CD4-positive, CD25-positive, alpha-beta regulatory T cell (primary cell): ENCODE measurements at regions not wholly inside any gene's neighbourhood (a gene's known extent, or its start where the extent isn't known, plus 50 kb on each side); places are given as distances from the start of the nearest gene placed in this dataset.

Experiments used
- ATAC-seq, 2 donors: fragments of 150-1000 bp; cut with Tn5 transposase; one replicate each; pipeline ENCODE4 v1.10.0; 2021; ENCODE audit warnings: low read depth in 2 of 2, moderate number of reproducible peaks in 2 of 2, moderate library complexity in 1 of 2
- DNase-seq, 3 donors: peaks; one replicate each; pipeline versions ENCODE4 v3.0.0 to v3.0.0-alpha.2; 2012 to 2022; ENCODE audit warnings: mixed read lengths in 1 of 3
- H3K27ac ChIP-seq: one replicate; pipeline ENCODE4 v1.7.0; 2013; ENCODE audit warnings: mild to moderate bottlenecking, low read length; ENCODE audit not compliant: insufficient read depth, poor library complexity, severe bottlenecking
- H3K27me3 ChIP-seq: one replicate; pipeline ENCODE4 v1.7.0; 2013; ENCODE audit warnings: low read length; ENCODE audit not compliant: control insufficient read depth, insufficient read depth
- H3K36me3 ChIP-seq: one replicate; pipeline ENCODE4 v1.7.0; 2013; ENCODE audit warnings: mild to moderate bottlenecking, low read length, moderate library complexity; ENCODE audit not compliant: control insufficient read depth, insufficient read depth
- H3K4me1 ChIP-seq: 2 replicates; pipeline ENCODE4 v1.7.0; 2013; ENCODE audit warnings: mild to moderate bottlenecking, low read length; ENCODE audit not compliant: insufficient read depth, control insufficient read depth, poor library complexity, severe bottlenecking
- H3K4me3 ChIP-seq: one replicate; pipeline ENCODE4 v1.7.0; 2013; ENCODE audit warnings: low read depth, mild to moderate bottlenecking, low read length, moderate library complexity
- H3K9me3 ChIP-seq, 2 experiments: 1 replicate in 1 of 2; 2 replicates in 1 of 2; pipeline ENCODE4 v1.7.0; 2013; ENCODE audit warnings: low read length in 2 of 2, mild to moderate bottlenecking in 1 of 2, moderate library complexity in 1 of 2; ENCODE audit not compliant: control insufficient read depth in 2 of 2
- H3K27ac Mint-ChIP-seq, 3 donors: one replicate each; pipeline ENCODE4 v1.8.0; 2020 to 2022; ENCODE audit warnings: mild to moderate bottlenecking in 3 of 3, mixed read lengths in 3 of 3, moderate library complexity in 2 of 3
- H3K27me3 Mint-ChIP-seq: one replicate; pipeline ENCODE4 v1.8.0; 2022; ENCODE audit warnings: mild to moderate bottlenecking, mixed read lengths
- H3K36me3 Mint-ChIP-seq: one replicate; pipeline ENCODE4 v1.8.0; 2020; ENCODE audit warnings: mixed read lengths
- H3K4me1 Mint-ChIP-seq, 4 donors: one replicate each; pipeline ENCODE4 v1.8.0; 2020 to 2022; ENCODE audit warnings: mixed read lengths in 4 of 4, mild to moderate bottlenecking in 1 of 4
- H3K4me3 Mint-ChIP-seq, 4 donors: one replicate each; pipeline ENCODE4 v1.8.0; 2020 to 2022; ENCODE audit warnings: mild to moderate bottlenecking in 4 of 4, mixed read lengths in 4 of 4, moderate library complexity in 3 of 4
- H3K9me3 Mint-ChIP-seq, 7 donors: one replicate each; pipeline ENCODE4 v1.8.0; 2020 to 2022; ENCODE audit warnings: mixed read lengths in 7 of 7, mild to moderate bottlenecking in 3 of 7, moderate library complexity in 2 of 7

DNA sequence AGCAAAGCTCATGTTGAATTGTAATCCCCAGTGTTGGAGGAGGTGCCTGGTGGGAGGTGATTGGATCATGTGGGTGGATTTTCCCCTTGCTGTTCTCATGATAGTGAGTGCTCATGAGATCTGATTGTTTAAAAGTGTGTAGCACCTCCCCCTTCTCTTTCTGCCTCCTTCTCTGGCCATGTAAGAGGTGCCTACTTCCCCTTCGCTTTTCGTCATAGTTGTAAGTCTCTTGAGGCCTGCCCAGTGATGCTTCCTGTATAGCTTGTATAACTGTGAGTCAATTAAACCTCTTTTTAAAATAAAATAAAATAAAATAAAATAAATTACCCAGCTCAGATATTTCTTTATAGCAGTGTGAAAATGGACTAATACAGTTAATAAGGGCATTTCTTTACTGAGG, 1025.7 kb downstream of the PLA2G4A start:
- H3K36me3 Mint-ChIP-seq, result no peaks in the 10 kb centered on the region
- Histone ChIP-seq H3K27me3 (no peaks in the 10 kb centered on the region), H3K36me3 (no peaks in the 10 kb centered on the region), H3K9me3 (no peaks in the 10 kb centered on the region), H3K27ac (no peak overlapping the region), H3K4me3 (no peak overlapping the region), H3K4me1 (no peaks in the 10 kb centered on the region)
- H3K4me1 Mint-ChIP-seq, result no peaks in the 10 kb centered on the region
- no peak overlapping the region for H3K4me3 Mint-ChIP-seq
- DNase-seq, result no peak
- no peak overlapping the region for H3K27ac Mint-ChIP-seq
- peaks cover 0 to 18% (median 5%) of the 10 kb centered on the region in 7 donors for H3K9me3 Mint-ChIP-seq
- no peak for ATAC-seq
- no peaks in the 10 kb centered on the region for H3K27me3 Mint-ChIP-seq

DNA sequence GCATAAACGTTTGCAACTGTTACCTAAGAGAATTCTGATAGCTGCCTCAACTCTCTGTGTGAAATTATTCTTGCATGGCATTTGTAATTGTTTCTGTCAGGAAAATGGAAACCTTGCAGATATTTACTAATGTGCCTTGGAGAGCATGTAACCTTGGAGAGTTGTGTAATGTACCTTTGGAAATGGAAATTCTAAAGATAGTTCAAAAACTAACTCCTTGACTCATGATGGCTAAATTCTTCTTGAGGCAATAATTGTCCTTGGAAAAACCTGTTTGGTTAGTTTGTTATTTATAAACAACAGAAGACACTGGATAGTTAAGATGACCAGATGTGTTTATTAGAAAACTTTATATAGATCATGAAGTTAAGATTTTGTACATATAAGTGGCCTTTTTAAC, 1033.8 kb downstream of the PLA2G4A start:
- DNase-seq (no peak), ATAC-seq (no peak)
- Histone ChIP-seq H3K36me3 (no peaks in the 10 kb centered on the region), H3K27ac (no peak overlapping the region), H3K9me3 (no peaks in the 10 kb centered on the region), H3K4me3 (no peak overlapping the region), H3K4me1 (no peaks in the 10 kb centered on the region), H3K27me3 (no peaks in the 10 kb centered on the region)
- no peaks in the 10 kb centered on the region for H3K4me1 Mint-ChIP-seq
- H3K27me3 Mint-ChIP-seq, result no peaks in the 10 kb centered on the region
- H3K36me3 Mint-ChIP-seq, result no peaks in the 10 kb centered on the region
- H3K4me3 Mint-ChIP-seq, result no peak overlapping the region
- H3K27ac Mint-ChIP-seq, result no peak overlapping the region
- peaks cover 0 to 16% (median 4%) of the 10 kb centered on the region in 7 donors for H3K9me3 Mint-ChIP-seq

DNA sequence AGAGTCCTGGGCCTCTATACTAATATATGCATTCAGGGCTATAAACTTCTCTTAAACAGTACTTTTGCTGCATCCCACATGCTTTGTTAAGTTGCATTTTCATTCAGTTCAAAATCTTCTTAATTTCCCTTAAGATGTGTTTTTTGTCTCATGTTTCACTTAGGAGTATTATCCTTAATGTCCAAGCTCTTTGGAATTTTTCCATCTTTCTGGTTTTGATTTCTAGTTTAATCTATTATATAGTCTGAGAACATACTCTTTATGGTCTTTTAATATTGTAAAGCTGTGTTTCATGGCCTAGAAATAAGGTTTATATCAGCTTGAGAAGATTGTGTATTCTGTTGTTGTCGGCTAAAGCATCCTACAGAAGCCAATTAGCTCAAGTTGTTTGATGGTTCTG, 1041.8 kb downstream of the PLA2G4A start:
- H3K36me3 ChIP-seq, result no peaks in the 10 kb centered on the region
- Mint-ChIP-seq H3K4me3 (no peak overlapping the region), H3K4me1 (no peaks in the 10 kb centered on the region), H3K27me3 (no peaks in the 10 kb centered on the region), H3K36me3 (no peaks in the 10 kb centered on the region), H3K27ac (no peak overlapping the region), H3K9me3 (peaks cover 0 to 10% (median 1%) of the 10 kb centered on the region in 7 donors)
- no peaks in the 10 kb centered on the region for H3K4me1 ChIP-seq
- no peak for DNase-seq
- H3K27me3 ChIP-seq, result no peaks in the 10 kb centered on the region
- no peak for ATAC-seq
- H3K4me3 ChIP-seq, result no peak overlapping the region
- H3K27ac ChIP-seq, result no peak overlapping the region
- peaks cover 0 to 7% of the 10 kb centered on the region in 2 experiments for H3K9me3 ChIP-seq

DNA sequence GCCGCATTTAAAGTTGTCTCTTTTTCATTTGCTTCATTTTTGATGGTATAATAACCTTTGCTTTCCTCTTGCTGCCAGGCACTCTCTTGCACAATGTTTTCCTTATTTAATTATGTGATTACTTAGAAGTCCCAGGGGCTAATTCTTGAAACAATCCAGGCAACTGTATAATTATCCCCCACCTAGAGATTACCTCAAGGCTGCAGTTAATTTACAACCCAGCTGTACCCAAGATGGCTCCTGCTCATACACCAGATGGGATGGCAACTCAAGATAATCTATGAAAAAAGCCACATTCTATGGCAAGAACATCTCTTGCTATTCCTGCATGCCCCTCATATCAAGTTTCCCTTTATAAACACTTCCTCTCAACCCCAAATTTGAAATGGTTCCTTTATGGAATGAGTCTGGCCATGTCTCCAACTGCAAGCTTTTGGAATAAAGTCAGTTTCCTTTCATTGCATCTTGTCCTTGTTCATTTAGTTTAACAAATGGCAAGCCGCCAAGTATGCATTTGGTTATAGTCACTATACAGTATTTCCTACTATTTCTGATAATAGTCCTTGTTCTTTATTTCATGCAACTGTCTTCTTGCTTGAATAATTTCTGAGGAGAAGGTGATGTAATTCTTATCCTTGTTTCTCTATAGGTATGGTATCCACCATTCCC, 1042.6 kb downstream of the PLA2G4A start:
- no peaks in the 10 kb centered on the region for H3K36me3 Mint-ChIP-seq
- H3K27me3 Mint-ChIP-seq, result no peaks in the 10 kb centered on the region
- no peaks in the 10 kb centered on the region for H3K4me1 Mint-ChIP-seq
- DNase-seq, result no peak
- Histone ChIP-seq H3K9me3 (peaks cover 0 to 9% of the 10 kb centered on the region in 2 experiments), H3K36me3 (no peaks in the 10 kb centered on the region), H3K4me1 (no peaks in the 10 kb centered on the region), H3K27ac (no peak overlapping the region), H3K27me3 (no peaks in the 10 kb centered on the region), H3K4me3 (no peak overlapping the region)
- H3K27ac Mint-ChIP-seq, result no peak overlapping the region
- H3K4me3 Mint-ChIP-seq, result no peak overlapping the region
- no peak for ATAC-seq
- peaks cover 0 to 10% (median 1%) of the 10 kb centered on the region in 7 donors for H3K9me3 Mint-ChIP-seq

DNA sequence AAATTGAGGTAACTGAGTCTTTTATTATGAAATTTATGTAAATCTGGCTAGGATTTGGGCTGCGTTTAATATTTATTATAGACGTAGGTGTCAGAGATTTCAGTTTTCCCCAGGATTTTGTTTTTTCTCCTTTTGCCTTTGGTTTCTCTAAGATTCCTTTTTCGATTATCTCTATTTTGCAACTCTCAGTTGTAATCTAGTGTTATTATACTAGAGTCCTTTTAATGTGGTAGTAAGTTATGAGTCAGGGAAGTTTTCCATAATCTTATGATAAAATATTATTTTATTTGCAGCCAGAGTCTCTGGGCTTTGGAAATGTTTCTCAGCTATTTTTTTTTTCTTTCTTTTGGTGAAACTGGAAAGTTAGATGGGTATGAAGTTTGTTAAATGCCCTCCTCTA, 1043.8 kb downstream of the PLA2G4A start:
- Histone ChIP-seq H3K4me3 (no peak overlapping the region), H3K27me3 (no peaks in the 10 kb centered on the region), H3K27ac (no peak overlapping the region), H3K36me3 (no peaks in the 10 kb centered on the region), H3K4me1 (no peaks in the 10 kb centered on the region), H3K9me3 (peaks cover 0 to 9% of the 10 kb centered on the region in 2 experiments)
- Mint-ChIP-seq H3K36me3 (no peaks in the 10 kb centered on the region), H3K4me3 (no peak overlapping the region), H3K9me3 (peaks cover 0 to 12% (median 3%) of the 10 kb centered on the region in 7 donors), H3K27ac (no peak overlapping the region), H3K27me3 (no peaks in the 10 kb centered on the region), H3K4me1 (no peaks in the 10 kb centered on the region)
- ATAC-seq (no peak), DNase-seq (no peak)

DNA sequence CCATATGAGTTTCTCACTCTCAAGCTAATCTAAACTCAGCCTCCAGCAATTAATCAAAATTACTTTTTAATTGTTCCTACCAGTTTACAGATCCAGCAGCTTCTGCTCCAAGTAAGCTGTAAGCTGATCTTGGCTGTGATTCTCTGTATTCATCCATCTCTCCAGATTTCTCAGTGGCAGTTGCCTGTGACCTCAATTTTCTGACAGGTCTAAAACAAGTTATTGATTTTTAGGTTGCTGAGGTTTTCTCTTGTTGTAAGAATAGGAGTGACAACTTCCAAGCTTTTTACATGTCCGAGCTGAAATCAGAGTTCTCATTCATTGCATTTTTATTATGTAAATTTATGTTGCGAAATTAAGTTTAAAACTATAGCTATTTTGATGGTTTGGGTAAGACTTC, 1044.4 kb downstream of the PLA2G4A start:
- no peaks in the 10 kb centered on the region for H3K36me3 Mint-ChIP-seq
- H3K27ac Mint-ChIP-seq, result no peak overlapping the region
- H3K27me3 Mint-ChIP-seq, result no peaks in the 10 kb centered on the region
- ATAC-seq (no peak), DNase-seq (no peak)
- no peaks in the 10 kb centered on the region for H3K4me1 Mint-ChIP-seq
- H3K36me3 ChIP-seq, result no peaks in the 10 kb centered on the region
- H3K9me3 Mint-ChIP-seq, result peaks cover 0 to 12% (median 3%) of the 10 kb centered on the region in 7 donors
- H3K4me3 Mint-ChIP-seq, result no peak overlapping the region
- H3K9me3 ChIP-seq, result peaks cover 0 to 9% of the 10 kb centered on the region in 2 experiments
- no peak overlapping the region for H3K4me3 ChIP-seq
- no peaks in the 10 kb centered on the region for H3K4me1 ChIP-seq
- no peak overlapping the region for H3K27ac ChIP-seq
- no peaks in the 10 kb centered on the region for H3K27me3 ChIP-seq

DNA sequence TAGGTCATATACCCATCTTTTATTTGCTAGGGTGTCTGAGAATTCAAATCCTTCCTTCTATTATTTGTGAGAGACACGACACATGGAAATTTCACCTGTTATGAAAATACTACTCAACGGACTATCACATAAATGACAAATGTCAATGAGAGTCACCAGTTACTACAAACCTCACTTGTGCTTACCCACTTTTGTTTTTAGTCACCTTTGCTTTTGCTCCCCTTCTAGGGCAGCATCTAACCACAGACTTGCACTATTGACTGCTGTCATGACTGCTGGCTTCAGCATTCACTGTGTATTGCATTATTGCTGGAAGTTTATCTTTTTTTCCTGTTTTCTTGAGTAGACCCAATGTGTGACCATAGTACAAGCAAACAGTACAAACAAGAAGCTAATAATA, 1048.0 kb downstream of the PLA2G4A start:
- Histone ChIP-seq H3K36me3 (no peaks in the 10 kb centered on the region), H3K9me3 (peaks cover 0 to 9% of the 10 kb centered on the region in 2 experiments), H3K27ac (no peak overlapping the region), H3K27me3 (no peaks in the 10 kb centered on the region), H3K4me3 (no peak overlapping the region), H3K4me1 (no peaks in the 10 kb centered on the region)
- H3K4me1 Mint-ChIP-seq, result no peaks in the 10 kb centered on the region
- no peak overlapping the region for H3K27ac Mint-ChIP-seq
- peaks cover 0 to 8% (median 2%) of the 10 kb centered on the region in 7 donors for H3K9me3 Mint-ChIP-seq
- DNase-seq, result no peak
- no peak for ATAC-seq
- H3K36me3 Mint-ChIP-seq, result no peaks in the 10 kb centered on the region
- no peak overlapping the region for H3K4me3 Mint-ChIP-seq
- H3K27me3 Mint-ChIP-seq, result no peaks in the 10 kb centered on the region

DNA sequence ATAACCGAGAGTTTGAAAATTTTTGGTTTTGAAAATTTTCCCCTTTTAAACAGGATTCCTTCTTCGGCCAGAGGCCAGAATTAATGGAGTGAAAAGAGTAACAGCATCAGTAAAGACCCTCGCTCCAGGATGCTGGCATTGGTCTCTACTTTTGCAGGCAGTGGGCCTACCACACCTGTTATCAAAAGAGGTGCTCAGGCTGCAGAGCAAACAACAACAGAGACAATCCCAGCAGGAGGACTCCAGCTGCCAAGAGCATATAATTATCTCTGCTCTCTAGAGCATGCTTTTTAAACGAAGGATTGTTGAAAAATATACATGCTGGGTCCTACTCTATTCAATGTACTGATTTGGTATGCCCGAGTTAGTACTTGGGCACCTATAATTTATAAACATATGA, 1048.5 kb downstream of the PLA2G4A start:
- H3K9me3 ChIP-seq, result peaks cover 0 to 9% of the 10 kb centered on the region in 2 experiments
- Mint-ChIP-seq H3K4me3 (no peak overlapping the region), H3K9me3 (peaks cover 0 to 8% (median 2%) of the 10 kb centered on the region in 7 donors), H3K36me3 (no peaks in the 10 kb centered on the region), H3K27ac (no peak overlapping the region), H3K27me3 (no peaks in the 10 kb centered on the region), H3K4me1 (no peaks in the 10 kb centered on the region)
- H3K27ac ChIP-seq, result no peak overlapping the region
- ATAC-seq (no peak), DNase-seq (no peak)
- H3K27me3 ChIP-seq, result no peaks in the 10 kb centered on the region
- H3K4me1 ChIP-seq, result no peaks in the 10 kb centered on the region
- H3K36me3 ChIP-seq, result no peaks in the 10 kb centered on the region
- H3K4me3 ChIP-seq, result no peak overlapping the region
